ENCODE measurements at regions not wholly inside any gene's neighbourhood (a gene's known extent, or its start where the extent isn't known, plus 50 kb on each side); places are given as distances from the start of the nearest gene placed in this dataset.

DNA sequence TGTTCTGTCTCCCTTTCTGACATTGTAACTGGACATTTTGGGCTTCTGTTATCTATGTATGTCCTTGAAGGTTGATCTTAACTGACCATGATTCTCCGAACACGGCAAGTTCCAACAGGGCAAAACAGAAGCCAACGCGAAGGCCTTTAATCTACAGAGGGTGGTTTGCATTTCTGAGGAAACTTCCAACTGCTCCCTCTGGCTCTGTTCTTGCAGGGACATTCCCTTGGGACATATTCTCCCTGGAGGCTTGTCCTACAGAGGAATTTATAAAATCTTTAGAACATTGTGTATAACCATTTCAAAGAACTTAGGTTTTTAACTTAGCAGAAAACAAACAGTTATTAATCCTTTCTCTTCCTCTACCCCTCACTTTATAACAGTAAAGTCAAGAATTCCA, 189.0 kb upstream of the CDYL start:
- TF ChIP-seq, protein P1, sequence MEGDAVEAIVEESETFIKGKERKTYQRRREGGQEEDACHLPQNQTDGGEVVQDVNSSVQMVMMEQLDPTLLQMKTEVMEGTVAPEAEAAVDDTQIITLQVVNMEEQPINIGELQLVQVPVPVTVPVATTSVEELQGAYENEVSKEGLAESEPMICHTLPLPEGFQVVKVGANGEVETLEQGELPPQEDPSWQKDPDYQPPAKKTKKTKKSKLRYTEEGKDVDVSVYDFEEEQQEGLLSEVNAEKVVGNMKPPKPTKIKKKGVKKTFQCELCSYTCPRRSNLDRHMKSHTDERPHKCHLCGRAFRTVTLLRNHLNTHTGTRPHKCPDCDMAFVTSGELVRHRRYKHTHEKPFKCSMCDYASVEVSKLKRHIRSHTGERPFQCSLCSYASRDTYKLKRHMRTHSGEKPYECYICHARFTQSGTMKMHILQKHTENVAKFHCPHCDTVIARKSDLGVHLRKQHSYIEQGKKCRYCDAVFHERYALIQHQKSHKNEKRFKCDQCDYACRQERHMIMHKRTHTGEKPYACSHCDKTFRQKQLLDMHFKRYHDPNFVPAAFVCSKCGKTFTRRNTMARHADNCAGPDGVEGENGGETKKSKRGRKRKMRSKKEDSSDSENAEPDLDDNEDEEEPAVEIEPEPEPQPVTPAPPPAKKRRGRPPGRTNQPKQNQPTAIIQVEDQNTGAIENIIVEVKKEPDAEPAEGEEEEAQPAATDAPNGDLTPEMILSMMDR (IDR thresholded peaks at IDR 0.05), result no peak
- no peak for TF ChIP-seq TCF7L2 (IDR thresholded peaks at IDR 0.05; ENCODE audit: low read depth, low read length)
- TF ChIP-seq POLR2AphosphoS5 (IDR thresholded peaks at IDR 0.05; ENCODE audit: low read depth, low read length), result no peak
- TF ChIP-seq SIN3A (IDR thresholded peaks at IDR 0.05; ENCODE audit: borderline replicate concordance, insufficient read depth, low read depth, low read length), result no peak

Data from Panc1 (cell line).